IMR-90 (cell line): ENCODE measurements at regions not wholly inside any gene's neighbourhood (a gene's known extent, or its start where the extent isn't known, plus 50 kb on each side); places are given as distances from the start of the nearest gene placed in this dataset.

Source experiments
- BHLHE40 ChIP-seq: fragments of 150-350 bp; IDR thresholded peaks from 2 replicates; pipeline ENCODE4 v1.6.1; 2016; ENCODE audit warnings: mild to moderate bottlenecking, low read depth, low read length
- CTCF ChIP-seq: conservative IDR thresholded peaks from 2 replicates; pipeline ENCODE4 v1.5.1; 2012; ENCODE audit warnings: mild to moderate bottlenecking, low read depth, low read length, improper control_type of control experiment
- MXI1 ChIP-seq: IDR thresholded peaks from 2 replicates; pipeline ENCODE4 v1.6.1; 2012; ENCODE audit warnings: low read depth, mild to moderate bottlenecking, low read length, moderate library complexity, borderline replicate concordance
- NFE2L2 ChIP-seq: fragments of 150-350 bp; IDR thresholded peaks from 2 replicates; pipeline ENCODE4 v1.6.1; 2016; ENCODE audit warnings: low read depth, mild to moderate bottlenecking, low read length
- POLR2A ChIP-seq: IDR thresholded peaks from 2 replicates; pipeline ENCODE4 v1.6.1; 2012; ENCODE audit warnings: mild to moderate bottlenecking, low read depth, low read length
- RAD21 ChIP-seq: IDR thresholded peaks from 2 replicates; pipeline ENCODE4 v1.6.1; 2012; ENCODE audit warnings: low read length, improper control_type of control experiment
- RCOR1 ChIP-seq: IDR thresholded peaks from 2 replicates; pipeline ENCODE4 v1.6.1; 2012; ENCODE audit warnings: mild to moderate bottlenecking, low read length, improper control_type of control experiment; ENCODE audit not compliant: insufficient replicate concordance
- RFX5 ChIP-seq: IDR thresholded peaks from 2 replicates; pipeline ENCODE4 v1.8.0; 2012; ENCODE audit warnings: low read depth, mild to moderate bottlenecking, low read length, moderate library complexity
- SMC3 ChIP-seq: fragments of 150-350 bp; IDR thresholded peaks from 2 replicates; pipeline ENCODE4 v1.6.1; 2016; ENCODE audit warnings: low read depth, mild to moderate bottlenecking, antibody characterized with exemption, low read length, moderate library complexity
- TF ChIP-seq, protein P1 (sequence below): fragments of 150-350 bp; IDR thresholded peaks from 2 replicates; pipeline ENCODE4 v1.6.1; 2016; ENCODE audit warnings: low read depth, mild to moderate bottlenecking, low read length, moderate library complexity, borderline replicate concordance

DNA sequence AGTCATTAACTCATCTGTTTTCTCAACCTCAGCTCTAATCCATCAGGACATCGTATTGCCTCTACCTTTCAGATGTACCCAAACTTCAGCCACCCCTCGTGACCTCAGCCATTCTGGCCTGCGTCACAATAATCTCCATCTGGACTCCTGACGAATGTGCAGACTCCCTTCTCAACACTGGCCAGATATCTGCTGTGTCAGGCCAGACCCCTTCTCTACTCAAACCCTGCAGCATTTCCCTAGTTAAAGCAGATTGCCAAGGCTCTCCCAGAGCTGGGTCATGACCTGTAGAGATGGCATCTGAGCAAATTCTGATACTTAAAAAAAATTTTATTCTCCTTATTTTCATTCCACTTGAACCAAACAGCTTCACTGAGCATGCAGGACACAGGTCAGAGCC lies 69.5 kb upstream of the TMEM18 start:
- TF ChIP-seq CTCF (no peak), POLR2A (no peak), SMC3 (no peak), MXI1 (no peak), RCOR1 (no peak), RAD21 (no peak), BHLHE40 (no peak), RFX5 (no peak), NFE2L2 (no peak)
- TF ChIP-seq, protein P1, sequence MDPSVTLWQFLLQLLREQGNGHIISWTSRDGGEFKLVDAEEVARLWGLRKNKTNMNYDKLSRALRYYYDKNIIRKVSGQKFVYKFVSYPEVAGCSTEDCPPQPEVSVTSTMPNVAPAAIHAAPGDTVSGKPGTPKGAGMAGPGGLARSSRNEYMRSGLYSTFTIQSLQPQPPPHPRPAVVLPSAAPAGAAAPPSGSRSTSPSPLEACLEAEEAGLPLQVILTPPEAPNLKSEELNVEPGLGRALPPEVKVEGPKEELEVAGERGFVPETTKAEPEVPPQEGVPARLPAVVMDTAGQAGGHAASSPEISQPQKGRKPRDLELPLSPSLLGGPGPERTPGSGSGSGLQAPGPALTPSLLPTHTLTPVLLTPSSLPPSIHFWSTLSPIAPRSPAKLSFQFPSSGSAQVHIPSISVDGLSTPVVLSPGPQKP = no peak
